HEK293 (cell line): ENCODE measurements at regions not wholly inside any gene's neighbourhood (a gene's known extent, or its start where the extent isn't known, plus 50 kb on each side); places are given as distances from the start of the nearest gene placed in this dataset.

Experiments
- BCL11A ChIP-seq: fragments of 450-650 bp; formaldehyde crosslinking; IDR thresholded peaks from 2 replicates; pipeline ENCODE4 v1.5.1; 2016; ENCODE audit warnings: low read depth, missing biosample characterization, missing genetic modification characterization
- HOXA7 ChIP-seq: sonication (generic); formaldehyde crosslinking; IDR thresholded peaks from 2 replicates; pipeline ENCODE4 v1.8.1; 2022; ENCODE audit warnings: missing genetic modification reagents, borderline replicate concordance
- HOXC10 ChIP-seq: sonication (generic); formaldehyde crosslinking; IDR thresholded peaks from 2 replicates; pipeline ENCODE4 v1.8.1; 2023; ENCODE audit warnings: mild to moderate bottlenecking, missing genetic modification reagents
- ZNF354C ChIP-seq: fragments of 450-650 bp; formaldehyde crosslinking; IDR thresholded peaks from 2 replicates; pipeline ENCODE4 v1.5.1; 2016; ENCODE audit warnings: missing biosample characterization, missing genetic modification characterization, low read depth, borderline replicate concordance
- ZNF433 ChIP-seq: fragments of 450-650 bp; formaldehyde crosslinking; IDR thresholded peaks from 2 replicates; pipeline ENCODE4 v1.5.1; 2016; ENCODE audit warnings: missing biosample characterization, missing genetic modification characterization, low read depth
- TF ChIP-seq, protein P1 (sequence below): fragments of 450-650 bp; formaldehyde crosslinking; IDR thresholded peaks from 2 replicates; pipeline ENCODE4 v1.5.1; 2016; ENCODE audit warnings: missing biosample characterization, missing genetic modification characterization

DNA sequence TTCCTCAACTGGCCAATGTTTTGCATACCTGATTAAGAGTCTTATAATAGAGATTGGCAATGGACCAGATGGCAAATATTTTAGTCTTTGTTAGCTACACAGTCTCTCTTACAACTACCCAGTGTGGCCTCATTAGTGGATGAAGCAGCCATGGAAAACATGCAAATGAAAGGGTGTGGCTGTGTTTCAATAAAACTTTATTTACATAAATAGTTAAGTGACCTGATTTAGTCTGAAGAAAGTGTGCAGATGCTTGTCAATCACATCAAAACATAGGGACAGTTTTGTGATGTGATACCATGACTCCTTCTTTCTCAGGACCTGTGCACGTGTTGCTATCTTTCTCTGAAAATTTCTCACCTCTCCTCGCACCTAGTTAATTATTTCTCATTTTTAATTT is 309.8 kb upstream of the GRM7 start:
- TF ChIP-seq HOXC10 (no peak), HOXA7 (no peak), ZNF433 (tag by site-specific recombination) (no peak), ZNF354C (tag by site-specific recombination) (no peak), BCL11A (no peak)
- TF ChIP-seq, protein P1, sequence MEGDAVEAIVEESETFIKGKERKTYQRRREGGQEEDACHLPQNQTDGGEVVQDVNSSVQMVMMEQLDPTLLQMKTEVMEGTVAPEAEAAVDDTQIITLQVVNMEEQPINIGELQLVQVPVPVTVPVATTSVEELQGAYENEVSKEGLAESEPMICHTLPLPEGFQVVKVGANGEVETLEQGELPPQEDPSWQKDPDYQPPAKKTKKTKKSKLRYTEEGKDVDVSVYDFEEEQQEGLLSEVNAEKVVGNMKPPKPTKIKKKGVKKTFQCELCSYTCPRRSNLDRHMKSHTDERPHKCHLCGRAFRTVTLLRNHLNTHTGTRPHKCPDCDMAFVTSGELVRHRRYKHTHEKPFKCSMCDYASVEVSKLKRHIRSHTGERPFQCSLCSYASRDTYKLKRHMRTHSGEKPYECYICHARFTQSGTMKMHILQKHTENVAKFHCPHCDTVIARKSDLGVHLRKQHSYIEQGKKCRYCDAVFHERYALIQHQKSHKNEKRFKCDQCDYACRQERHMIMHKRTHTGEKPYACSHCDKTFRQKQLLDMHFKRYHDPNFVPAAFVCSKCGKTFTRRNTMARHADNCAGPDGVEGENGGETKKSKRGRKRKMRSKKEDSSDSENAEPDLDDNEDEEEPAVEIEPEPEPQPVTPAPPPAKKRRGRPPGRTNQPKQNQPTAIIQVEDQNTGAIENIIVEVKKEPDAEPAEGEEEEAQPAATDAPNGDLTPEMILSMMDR (tag by site-specific recombination) = no peak
